Uterus (tissue), 3 donors: ENCODE measurements at regions not wholly inside any gene's neighbourhood (a gene's known extent, or its start where the extent isn't known, plus 50 kb on each side); places are given as distances from the start of the nearest gene placed in this dataset.

ENCODE experiments used
- DNase-seq, 2 donors: peaks; one replicate each; pipeline ENCODE4 v3.0.0-alpha.2; 2019 to 2020
- H3K27ac ChIP-seq, 2 donors: fragments of 200-600 bp; sonication (generic); 1 replicate in 1 of 2; 2 replicates in 1 of 2; pipeline ENCODE4 v1.5.1; 2016 to 2018
- H3K27me3 ChIP-seq, 2 donors: fragments of 200-600 bp; sonication (generic); one replicate each; pipeline ENCODE4 v1.5.1; 2018 to 2019; ENCODE audit warnings: control low read depth in 1 of 2
- H3K36me3 ChIP-seq, 2 donors: fragments of 200-600 bp; sonication (generic); one replicate each; pipeline ENCODE4 v1.5.1; 2019; ENCODE audit warnings: control low read depth in 1 of 2
- H3K4me1 ChIP-seq, 2 donors: fragments of 200-600 bp; sonication (generic); one replicate each; pipeline ENCODE4 v1.5.1; 2018 to 2019; ENCODE audit warnings: control low read depth in 1 of 2
- H3K4me3 ChIP-seq, 2 donors: fragments of 200-600 bp; sonication (generic); 1 replicate in 1 of 2; 2 replicates in 1 of 2; pipeline ENCODE4 v1.5.1; 2018 to 2019; ENCODE audit warnings: mild to moderate bottlenecking in 1 of 2
- H3K9me3 ChIP-seq, 2 donors: fragments of 200-600 bp; sonication (generic); one replicate each; pipeline ENCODE4 v1.5.1; 2019; ENCODE audit warnings: control low read depth in 1 of 2
- CTCF ChIP-seq, 4 experiments: fragments of 200-600 bp in 2 of 4; fragments of 450-650 bp in 2 of 4; sonication (generic) in 2 of 4; IDR thresholded peaks; one replicate each; pipeline ENCODE4 v1.5.1; 2016 to 2019; ENCODE audit warnings: antibody characterized with exemption in 4 of 4, mild to moderate bottlenecking in 2 of 4, moderate library complexity in 1 of 4
- POLR2A ChIP-seq, 2 donors: fragments of 450-650 bp; IDR thresholded peaks; one replicate each; pipeline ENCODE4 v1.6.1; 2016; ENCODE audit warnings: antibody characterized with exemption in 2 of 2, mild to moderate bottlenecking in 1 of 2, moderate library complexity in 1 of 2
- intact Hi-C: fragments of 100-400 bp; cut with DNase I; formaldehyde crosslinking; loops from one replicate; pipeline ENCODE4 v1.15.1; 2023; ENCODE audit warnings: low total_unique reads
- donor health status: DM: yes; HTN: yes; CAD: no.

- intact Hi-C loops = no loop called here
- TF ChIP-seq POLR2A (IDR thresholded peaks at IDR 0.05) (no peak), CTCF (IDR thresholded peaks at IDR 0.05) (no peak)
- no peaks in the 10 kb centered on the region for H3K27me3 ChIP-seq
- DNase-seq = no peak
- peak overlapping the region; percentile 22 to 39 for H3K27ac ChIP-seq
- H3K4me3 ChIP-seq = no peak overlapping the region
- no peaks in the 10 kb centered on the region for H3K36me3 ChIP-seq
- H3K4me1 ChIP-seq = no peaks in the 10 kb centered on the region
- H3K9me3 ChIP-seq = no peaks in the 10 kb centered on the region
Measured at GRCh38 chrX:9257718-9258420, 207.0 kb upstream of the TBL1X start.

DNA sequence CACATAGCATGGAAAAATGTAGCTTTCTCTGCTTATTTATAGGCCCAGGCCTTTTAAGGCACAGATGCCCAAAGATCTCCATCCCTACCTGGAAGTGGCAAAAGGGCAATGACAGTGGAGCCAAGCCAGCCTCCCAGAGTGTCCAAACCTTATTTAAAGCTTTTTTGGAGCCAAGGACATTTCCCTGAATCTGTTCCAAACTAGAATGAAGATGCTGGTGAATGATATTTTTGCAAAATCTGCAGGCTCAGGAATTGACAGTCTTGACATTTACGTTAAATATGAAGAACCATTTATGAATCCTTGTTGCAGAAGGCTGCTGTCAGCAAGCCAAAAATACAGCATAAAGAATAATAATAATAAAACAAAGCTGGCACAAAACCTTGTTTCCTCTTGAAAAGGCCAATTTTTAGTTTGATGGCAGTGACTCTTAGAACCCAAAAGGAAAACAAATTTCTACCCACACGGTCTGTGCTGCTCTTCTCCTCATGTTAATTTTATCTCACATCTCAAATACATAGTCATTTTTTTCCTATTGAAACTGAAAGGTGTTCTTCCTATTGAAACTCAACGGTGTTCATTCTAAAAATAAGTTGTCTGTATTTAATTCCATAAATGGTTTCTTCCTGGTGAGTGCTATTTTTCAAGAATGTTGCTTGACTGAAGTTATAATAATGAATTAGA lies 206.3 kb upstream of the TBL1X start:
- H3K36me3 ChIP-seq = no peaks in the 10 kb centered on the region
- no peak overlapping the region for H3K4me3 ChIP-seq
- no peaks in the 10 kb centered on the region for H3K9me3 ChIP-seq
- H3K27ac ChIP-seq = peak overlapping the region; percentile 22 to 39
- no peaks in the 10 kb centered on the region for H3K27me3 ChIP-seq
- TF ChIP-seq CTCF (IDR thresholded peaks at IDR 0.05) (no peak), POLR2A (IDR thresholded peaks at IDR 0.05) (no peak)
- DNase-seq = peak in 1 of 2 donors; percentile 44
- intact Hi-C loops = no loop called here
- H3K4me1 ChIP-seq = no peaks in the 10 kb centered on the region

DNA sequence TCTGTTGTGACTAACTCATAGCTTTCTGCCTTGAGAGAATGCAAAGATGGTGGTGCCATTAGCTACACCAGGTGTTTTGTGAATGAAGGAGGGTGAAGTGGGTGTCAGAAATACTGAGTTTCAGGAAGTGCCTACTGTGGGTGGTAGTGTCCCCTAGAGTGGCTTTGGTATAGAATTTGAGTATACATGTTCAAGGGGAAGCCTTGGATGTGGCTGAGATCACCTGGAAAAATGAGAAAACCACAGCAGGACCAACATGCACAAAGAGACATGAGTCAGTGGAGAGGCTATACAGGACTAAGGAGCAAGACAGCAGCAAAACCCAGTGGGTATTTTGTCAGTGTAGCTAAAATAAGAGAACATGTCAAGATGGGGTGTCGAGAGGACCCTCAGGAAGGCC lies 204.3 kb upstream of the TBL1X start:
- Histone ChIP-seq H3K27me3 (no peaks in the 10 kb centered on the region), H3K36me3 (no peaks in the 10 kb centered on the region), H3K4me3 (no peak overlapping the region), H3K4me1 (no peaks in the 10 kb centered on the region), H3K27ac (no peak overlapping the region), H3K9me3 (no peaks in the 10 kb centered on the region)
- DNase-seq = no peak
- TF ChIP-seq CTCF (IDR thresholded peaks at IDR 0.05) (no peak), POLR2A (IDR thresholded peaks at IDR 0.05) (no peak)
- intact Hi-C loops = no loop called here

DNA sequence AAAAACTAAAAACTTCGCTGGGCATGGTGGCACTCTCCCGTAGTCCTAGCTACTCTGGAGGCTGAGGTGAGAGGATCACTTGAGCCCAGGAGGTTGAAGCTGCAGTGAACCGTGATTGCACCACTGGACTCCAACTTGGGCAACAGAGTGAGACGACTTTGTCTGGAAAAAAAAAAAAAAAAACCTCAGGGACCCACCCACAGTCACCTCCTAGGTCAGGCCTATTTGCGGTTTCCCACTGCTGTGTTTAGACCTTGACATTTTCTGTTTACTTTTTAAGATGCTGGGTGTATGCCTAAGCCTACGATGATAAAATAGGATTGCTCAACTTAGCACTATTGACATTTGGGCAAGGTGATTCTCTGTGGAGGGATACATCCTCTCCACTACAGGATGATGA lies 197.4 kb upstream of the TBL1X start:
- H3K4me1 ChIP-seq = no peaks in the 10 kb centered on the region
- H3K9me3 ChIP-seq = no peaks in the 10 kb centered on the region
- H3K4me3 ChIP-seq = no peak overlapping the region
- intact Hi-C loops = no loop called here
- no peak for TF ChIP-seq POLR2A (IDR thresholded peaks at IDR 0.05)
- no peak for TF ChIP-seq CTCF (IDR thresholded peaks at IDR 0.05)
- no peaks in the 10 kb centered on the region for H3K36me3 ChIP-seq
- no peak overlapping the region for H3K27ac ChIP-seq
- no peak for DNase-seq
- no peaks in the 10 kb centered on the region for H3K27me3 ChIP-seq

DNA sequence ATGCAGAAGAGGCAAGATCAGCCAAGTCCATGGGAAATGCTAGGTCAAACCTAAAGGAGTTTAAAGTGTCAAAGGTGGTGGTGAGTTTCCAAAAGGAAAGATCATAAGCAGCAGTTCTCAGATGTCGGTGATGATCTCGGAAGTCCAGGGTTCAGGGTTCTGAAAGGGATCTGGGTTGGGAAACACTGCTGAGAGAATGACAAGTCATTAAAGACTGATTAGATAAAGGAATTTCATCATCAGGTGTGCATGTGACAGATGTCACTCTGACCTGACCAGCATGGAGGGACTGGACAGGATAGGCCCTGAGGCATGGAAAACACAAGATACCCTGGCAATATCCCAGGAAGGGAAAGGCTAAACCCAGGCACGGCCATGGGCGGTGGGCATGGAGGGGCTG lies 195.7 kb upstream of the TBL1X start:
- H3K4me1 ChIP-seq = no peaks in the 10 kb centered on the region
- no peak overlapping the region for H3K4me3 ChIP-seq
- H3K9me3 ChIP-seq = no peaks in the 10 kb centered on the region
- TF ChIP-seq POLR2A (IDR thresholded peaks at IDR 0.05) = no peak
- no peak for TF ChIP-seq CTCF (IDR thresholded peaks at IDR 0.05)
- no peaks in the 10 kb centered on the region for H3K27me3 ChIP-seq
- no peak for DNase-seq
- intact Hi-C loops = no loop called here
- no peak overlapping the region for H3K27ac ChIP-seq
- H3K36me3 ChIP-seq = no peaks in the 10 kb centered on the region
